HepG2 (cell line): ENCODE measurements at regions not wholly inside any gene's neighbourhood (a gene's known extent, or its start where the extent isn't known, plus 50 kb on each side); places are given as distances from the start of the nearest gene placed in this dataset.

Source experiments
- CCDC6 ChIP-seq: sonication (generic); formaldehyde crosslinking; IDR thresholded peaks from 2 replicates; pipeline ENCODE4 v1.8.1; 2022; ENCODE audit warnings: mild to moderate bottlenecking, missing genetic modification reagents, moderate library complexity
- FIP1L1 ChIP-seq: fragments of 200-400 bp; formaldehyde crosslinking; IDR thresholded peaks from 2 replicates; pipeline ENCODE4 v1.6.1; 2018; ENCODE audit warnings: low read depth, mild to moderate bottlenecking, low read length, moderate library complexity, borderline replicate concordance; ENCODE audit not compliant: insufficient read depth
- IRX3 ChIP-seq: sonication (generic); formaldehyde crosslinking; IDR thresholded peaks from 2 replicates; pipeline ENCODE4 v1.8.1; 2023; ENCODE audit warnings: mild to moderate bottlenecking, low read depth, missing genetic modification reagents, borderline replicate concordance
- KLF6 ChIP-seq: IDR thresholded peaks from 2 replicates; pipeline ENCODE4 v1.8.0; 2016; ENCODE audit warnings: missing biosample characterization, missing genetic modification reagents
- POGZ ChIP-seq: sonication (generic); formaldehyde crosslinking; IDR thresholded peaks from 2 replicates; pipeline ENCODE4 v1.4.0; 2020; ENCODE audit warnings: mild to moderate bottlenecking, missing genetic modification reagents
- YY1 ChIP-seq: IDR thresholded peaks from 2 replicates; pipeline ENCODE4 v1.6.1; 2011; ENCODE audit warnings: low read length, low read depth, moderate library complexity, mild to moderate bottlenecking; ENCODE audit not compliant: insufficient read depth, insufficient replicate concordance
- ZFP36L2 ChIP-seq: sonication (generic); formaldehyde crosslinking; IDR thresholded peaks from 2 replicates; pipeline ENCODE4 v1.4.0; 2020; ENCODE audit warnings: missing genetic modification reagents
- ZFX ChIP-seq: sonication (generic); formaldehyde crosslinking; IDR thresholded peaks from 2 replicates; pipeline ENCODE4 v1.4.0; 2020; ENCODE audit warnings: mild to moderate bottlenecking, low read depth, missing genetic modification reagents, moderate library complexity
- ZNF496 ChIP-seq: sonication (generic); formaldehyde crosslinking; IDR thresholded peaks from 2 replicates; pipeline ENCODE4 v1.8.1; 2023; ENCODE audit warnings: mild to moderate bottlenecking, moderate library complexity, missing genetic modification reagents; ENCODE audit not compliant: insufficient replicate concordance
- ZNF709 ChIP-seq: sonication (generic); formaldehyde crosslinking; IDR thresholded peaks from 2 replicates; pipeline ENCODE4 v1.5.0; 2020; ENCODE audit warnings: mild to moderate bottlenecking, missing genetic modification reagents
- TF ChIP-seq, protein P1 (sequence below): sonication (generic); formaldehyde crosslinking; IDR thresholded peaks from 2 replicates; pipeline ENCODE4 v1.4.0; 2020; ENCODE audit warnings: missing genetic modification reagents, borderline replicate concordance
- TF ChIP-seq, protein P2 (sequence below): IDR thresholded peaks from 2 replicates; pipeline ENCODE4 v1.4.0; 2020; ENCODE audit warnings: mild to moderate bottlenecking, missing genetic modification reagents

DNA sequence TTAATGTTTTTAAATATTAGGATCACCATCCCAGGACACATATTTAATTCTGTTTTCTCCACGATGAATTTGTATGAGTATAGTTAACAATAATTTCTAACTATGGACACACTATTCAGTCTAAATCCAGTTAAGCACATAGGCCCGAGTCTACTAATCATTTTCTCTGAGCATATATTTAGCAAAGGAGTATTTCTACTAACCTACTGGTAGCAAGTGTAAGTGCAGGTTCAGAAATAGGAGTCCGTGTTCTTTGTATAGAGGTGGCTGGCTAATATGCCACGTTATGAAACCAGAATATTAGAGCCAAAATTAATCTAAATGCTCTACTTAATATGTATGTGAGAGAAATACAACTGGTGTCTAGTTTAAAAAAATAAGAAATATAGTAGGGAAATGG lies 416.6 kb upstream of the NXPH2 start (continued):
- TF ChIP-seq, protein P1, sequence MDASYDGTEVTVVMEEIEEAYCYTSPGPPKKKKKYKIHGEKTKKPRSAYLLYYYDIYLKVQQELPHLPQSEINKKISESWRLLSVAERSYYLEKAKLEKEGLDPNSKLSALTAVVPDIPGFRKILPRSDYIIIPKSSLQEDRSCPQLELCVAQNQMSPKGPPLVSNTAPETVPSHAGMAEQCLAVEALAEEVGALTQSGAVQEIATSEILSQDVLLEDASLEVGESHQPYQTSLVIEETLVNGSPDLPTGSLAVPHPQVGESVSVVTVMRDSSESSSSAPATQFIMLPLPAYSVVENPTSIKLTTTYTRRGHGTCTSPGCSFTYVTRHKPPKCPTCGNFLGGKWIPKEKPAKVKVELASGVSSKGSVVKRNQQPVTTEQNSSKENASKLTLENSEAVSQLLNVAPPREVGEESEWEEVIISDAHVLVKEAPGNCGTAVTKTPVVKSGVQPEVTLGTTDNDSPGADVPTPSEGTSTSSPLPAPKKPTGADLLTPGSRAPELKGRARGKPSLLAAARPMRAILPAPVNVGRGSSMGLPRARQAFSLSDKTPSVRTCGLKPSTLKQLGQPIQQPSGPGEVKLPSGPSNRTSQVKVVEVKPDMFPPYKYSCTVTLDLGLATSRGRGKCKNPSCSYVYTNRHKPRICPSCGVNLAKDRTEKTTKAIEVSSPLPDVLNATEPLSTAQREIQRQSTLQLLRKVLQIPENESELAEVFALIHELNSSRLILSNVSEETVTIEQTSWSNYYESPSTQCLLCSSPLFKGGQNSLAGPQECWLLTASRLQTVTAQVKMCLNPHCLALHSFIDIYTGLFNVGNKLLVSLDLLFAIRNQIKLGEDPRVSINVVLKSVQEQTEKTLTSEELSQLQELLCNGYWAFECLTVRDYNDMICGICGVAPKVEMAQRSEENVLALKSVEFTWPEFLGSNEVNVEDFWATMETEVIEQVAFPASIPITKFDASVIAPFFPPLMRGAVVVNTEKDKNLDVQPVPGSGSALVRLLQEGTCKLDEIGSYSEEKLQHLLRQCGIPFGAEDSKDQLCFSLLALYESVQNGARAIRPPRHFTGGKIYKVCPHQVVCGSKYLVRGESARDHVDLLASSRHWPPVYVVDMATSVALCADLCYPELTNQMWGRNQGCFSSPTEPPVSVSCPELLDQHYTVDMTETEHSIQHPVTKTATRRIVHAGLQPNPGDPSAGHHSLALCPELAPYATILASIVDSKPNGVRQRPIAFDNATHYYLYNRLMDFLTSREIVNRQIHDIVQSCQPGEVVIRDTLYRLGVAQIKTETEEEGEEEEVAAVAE (CRISPR knock-in tag) = no peak
- no peak for TF ChIP-seq ZFX
- TF ChIP-seq POGZ (CRISPR knock-in tag) = no peak
- TF ChIP-seq ZNF709 (CRISPR knock-in tag) = no peak
- TF ChIP-seq ZFP36L2 (CRISPR knock-in tag) = no peak
- TF ChIP-seq IRX3 = no peak
- no peak for TF ChIP-seq CCDC6 (CRISPR knock-in tag)
- TF ChIP-seq, protein P2, sequence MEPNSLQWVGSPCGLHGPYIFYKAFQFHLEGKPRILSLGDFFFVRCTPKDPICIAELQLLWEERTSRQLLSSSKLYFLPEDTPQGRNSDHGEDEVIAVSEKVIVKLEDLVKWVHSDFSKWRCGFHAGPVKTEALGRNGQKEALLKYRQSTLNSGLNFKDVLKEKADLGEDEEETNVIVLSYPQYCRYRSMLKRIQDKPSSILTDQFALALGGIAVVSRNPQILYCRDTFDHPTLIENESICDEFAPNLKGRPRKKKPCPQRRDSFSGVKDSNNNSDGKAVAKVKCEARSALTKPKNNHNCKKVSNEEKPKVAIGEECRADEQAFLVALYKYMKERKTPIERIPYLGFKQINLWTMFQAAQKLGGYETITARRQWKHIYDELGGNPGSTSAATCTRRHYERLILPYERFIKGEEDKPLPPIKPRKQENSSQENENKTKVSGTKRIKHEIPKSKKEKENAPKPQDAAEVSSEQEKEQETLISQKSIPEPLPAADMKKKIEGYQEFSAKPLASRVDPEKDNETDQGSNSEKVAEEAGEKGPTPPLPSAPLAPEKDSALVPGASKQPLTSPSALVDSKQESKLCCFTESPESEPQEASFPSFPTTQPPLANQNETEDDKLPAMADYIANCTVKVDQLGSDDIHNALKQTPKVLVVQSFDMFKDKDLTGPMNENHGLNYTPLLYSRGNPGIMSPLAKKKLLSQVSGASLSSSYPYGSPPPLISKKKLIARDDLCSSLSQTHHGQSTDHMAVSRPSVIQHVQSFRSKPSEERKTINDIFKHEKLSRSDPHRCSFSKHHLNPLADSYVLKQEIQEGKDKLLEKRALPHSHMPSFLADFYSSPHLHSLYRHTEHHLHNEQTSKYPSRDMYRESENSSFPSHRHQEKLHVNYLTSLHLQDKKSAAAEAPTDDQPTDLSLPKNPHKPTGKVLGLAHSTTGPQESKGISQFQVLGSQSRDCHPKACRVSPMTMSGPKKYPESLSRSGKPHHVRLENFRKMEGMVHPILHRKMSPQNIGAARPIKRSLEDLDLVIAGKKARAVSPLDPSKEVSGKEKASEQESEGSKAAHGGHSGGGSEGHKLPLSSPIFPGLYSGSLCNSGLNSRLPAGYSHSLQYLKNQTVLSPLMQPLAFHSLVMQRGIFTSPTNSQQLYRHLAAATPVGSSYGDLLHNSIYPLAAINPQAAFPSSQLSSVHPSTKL (CRISPR knock-in tag) = no peak
- TF ChIP-seq KLF6 (CRISPR knock-in tag) = no peak
- TF ChIP-seq FIP1L1 = no peak
- no peak for TF ChIP-seq YY1
- no peak for TF ChIP-seq ZNF496 (CRISPR knock-in tag)
